KMS-11 (cell line): ENCODE measurements at regions not wholly inside any gene's neighbourhood (a gene's known extent, or its start where the extent isn't known, plus 50 kb on each side); places are given as distances from the start of the nearest gene placed in this dataset.

Experiments
- H2AFZ ChIP-seq: fragments of 200-600 bp; sonication (generic); 2 replicates; pipeline ENCODE4 v1.6.1; 2016; ENCODE audit warnings: antibody characterized with exemption, mixed run types, low read depth
- H3K27ac ChIP-seq: fragments of 200-600 bp; sonication (generic); 2 replicates; pipeline ENCODE4 v1.6.1; 2016; ENCODE audit warnings: mild to moderate bottlenecking, mixed run types
- H3K27me3 ChIP-seq: fragments of 200-600 bp; sonication (generic); 2 replicates; pipeline ENCODE4 v1.6.1; 2017; ENCODE audit warnings: mild to moderate bottlenecking, low read depth, mixed run types, moderate library complexity; ENCODE audit not compliant: insufficient read depth
- H3K36me3 ChIP-seq: fragments of 200-600 bp; sonication (generic); 2 replicates; pipeline ENCODE4 v1.6.1; 2017; ENCODE audit warnings: mild to moderate bottlenecking, mixed run types; ENCODE audit not compliant: insufficient read depth
- H3K4me1 ChIP-seq: fragments of 200-600 bp; sonication (generic); 2 replicates; pipeline ENCODE4 v1.6.1; 2016; ENCODE audit warnings: mild to moderate bottlenecking, low read depth, mixed run types; ENCODE audit not compliant: poor library complexity, severe bottlenecking
- H3K4me2 ChIP-seq: fragments of 200-600 bp; sonication (generic); 2 replicates; pipeline ENCODE4 v1.7.0; 2016; ENCODE audit warnings: mild to moderate bottlenecking, mixed run types
- H3K4me3 ChIP-seq: fragments of 200-600 bp; sonication (generic); IDR thresholded peaks from 2 replicates; pipeline ENCODE4 v1.6.1; 2017; ENCODE audit warnings: low read depth, low read length, mixed read lengths; ENCODE audit not compliant: insufficient read depth
- H3K79me2 ChIP-seq: fragments of 200-600 bp; sonication (generic); 2 replicates; pipeline ENCODE4 v1.6.1; 2016; ENCODE audit warnings: low read depth, mixed run types; ENCODE audit not compliant: insufficient read depth
- H3K9ac ChIP-seq: fragments of 200-600 bp; sonication (generic); 2 replicates; pipeline ENCODE4 v1.6.1; 2016; ENCODE audit warnings: mild to moderate bottlenecking, mixed run types
- H4K20me1 ChIP-seq: fragments of 200-600 bp; sonication (generic); 2 replicates; pipeline ENCODE4 v1.6.1; 2016; ENCODE audit warnings: mild to moderate bottlenecking, mixed run types; ENCODE audit not compliant: insufficient read depth
- CTCF ChIP-seq: fragments of 200-600 bp; sonication (generic); conservative IDR thresholded peaks from 2 replicates; pipeline ENCODE4 v1.6.1; 2017; ENCODE audit warnings: low read depth, mild to moderate bottlenecking, antibody characterized with exemption, low read length, moderate library complexity, mixed read lengths

GRCh38 chrX:45591650-45592049 lies 391.0 kb upstream of the DIPK2B start:
- H3K4me2 ChIP-seq = no peak overlapping the region
- H3K36me3 ChIP-seq = no peaks in the 10 kb centered on the region
- H3K27ac ChIP-seq = no peak overlapping the region
- no peak overlapping the region for H3K4me3 ChIP-seq
- H3K4me1 ChIP-seq = no peaks in the 10 kb centered on the region
- no peaks in the 10 kb centered on the region for H4K20me1 ChIP-seq
- H3K27me3 ChIP-seq = no peaks in the 10 kb centered on the region
- no peak overlapping the region for H2AFZ ChIP-seq
- no peaks in the 10 kb centered on the region for H3K79me2 ChIP-seq
- TF ChIP-seq CTCF = no peak
- H3K9ac ChIP-seq = no peak overlapping the region

DNA sequence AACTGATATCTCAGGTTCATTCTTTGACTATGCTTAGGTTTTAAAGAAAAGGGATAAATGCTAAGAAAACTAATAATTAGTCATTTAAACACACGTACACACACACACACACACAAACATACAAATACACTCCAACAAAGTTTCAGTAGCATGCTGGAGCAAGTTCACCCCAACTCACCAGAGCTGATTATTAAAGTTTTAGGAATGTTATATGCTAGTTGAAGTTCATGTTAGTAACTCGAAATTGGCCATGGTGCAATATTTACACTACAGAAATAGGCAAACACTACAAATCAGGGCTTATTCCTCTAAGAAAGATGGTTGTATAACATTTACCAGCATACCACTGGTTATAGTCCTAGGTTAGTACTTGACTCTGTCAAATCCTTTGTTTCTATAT lies 384.0 kb upstream of the DIPK2B start:
- Histone ChIP-seq H3K27me3 (no peaks in the 10 kb centered on the region), H3K27ac (no peak overlapping the region), H3K79me2 (no peaks in the 10 kb centered on the region), H3K4me2 (no peak overlapping the region), H3K4me1 (no peaks in the 10 kb centered on the region), H3K4me3 (no peak overlapping the region), H4K20me1 (no peaks in the 10 kb centered on the region), H3K9ac (no peak overlapping the region), H3K36me3 (no peaks in the 10 kb centered on the region), H2AFZ (no peak overlapping the region)
- TF ChIP-seq CTCF = no peak

- Histone ChIP-seq H3K79me2 (no peaks in the 10 kb centered on the region), H3K9ac (no peak overlapping the region), H3K4me2 (no peak overlapping the region), H4K20me1 (no peaks in the 10 kb centered on the region), H3K4me1 (no peaks in the 10 kb centered on the region), H3K27me3 (no peaks in the 10 kb centered on the region), H3K4me3 (no peak overlapping the region), H2AFZ (no peak overlapping the region), H3K27ac (no peak overlapping the region), H3K36me3 (no peaks in the 10 kb centered on the region)
- no peak for TF ChIP-seq CTCF
These were observed 376.7 kb upstream of the DIPK2B start for GRCh38 chrX:45577361-45577760.

DNA sequence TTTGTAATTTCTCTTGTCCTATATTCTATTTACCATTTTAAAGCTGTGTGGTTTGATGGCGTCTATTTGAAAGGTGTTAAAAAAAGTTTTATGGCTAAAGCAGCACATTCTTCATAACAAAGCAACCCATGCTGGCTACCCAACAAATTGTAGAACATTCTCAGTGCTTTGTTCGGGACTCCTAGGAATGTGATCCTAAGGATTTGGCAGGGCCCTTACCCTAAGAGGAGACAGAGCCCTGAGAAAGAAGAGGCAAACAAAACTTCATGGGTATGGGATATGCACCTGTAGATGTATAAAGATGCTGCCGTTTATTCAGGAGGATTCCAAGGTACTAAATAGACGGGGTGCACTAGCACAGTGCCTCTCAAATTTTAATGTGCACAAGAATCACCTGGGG lies 370.8 kb upstream of the DIPK2B start:
- H4K20me1 ChIP-seq = no peaks in the 10 kb centered on the region
- H3K27me3 ChIP-seq = no peaks in the 10 kb centered on the region
- no peak overlapping the region for H2AFZ ChIP-seq
- H3K4me2 ChIP-seq = no peak overlapping the region
- H3K79me2 ChIP-seq = no peaks in the 10 kb centered on the region
- H3K36me3 ChIP-seq = no peaks in the 10 kb centered on the region
- H3K27ac ChIP-seq = no peak overlapping the region
- H3K4me3 ChIP-seq = no peak overlapping the region
- TF ChIP-seq CTCF = no peak
- no peak overlapping the region for H3K9ac ChIP-seq
- H3K4me1 ChIP-seq = no peaks in the 10 kb centered on the region

DNA sequence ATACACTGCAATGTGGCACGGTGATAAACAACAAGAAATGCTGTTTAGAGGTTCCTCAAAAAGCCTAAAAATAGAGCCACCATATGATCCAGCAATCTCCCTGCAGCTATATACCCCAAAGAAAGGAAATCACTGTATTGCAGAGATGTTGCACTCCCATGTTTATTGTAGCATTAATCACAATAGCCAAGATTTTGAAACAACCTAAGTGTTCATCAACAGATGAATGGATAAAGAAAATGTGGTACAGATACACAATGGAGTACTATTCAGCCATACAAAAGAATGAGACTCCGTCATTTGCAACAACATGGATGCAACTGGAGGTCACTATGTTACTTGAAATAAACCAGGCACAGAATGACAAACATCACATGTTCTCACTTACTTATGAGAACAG lies 365.8 kb upstream of the DIPK2B start:
- no peak for TF ChIP-seq CTCF
- Histone ChIP-seq H3K36me3 (no peaks in the 10 kb centered on the region), H3K27me3 (no peaks in the 10 kb centered on the region), H4K20me1 (no peaks in the 10 kb centered on the region), H3K9ac (no peak overlapping the region), H3K4me2 (no peak overlapping the region), H3K4me3 (no peak overlapping the region), H2AFZ (no peak overlapping the region), H3K4me1 (no peaks in the 10 kb centered on the region), H3K27ac (no peak overlapping the region), H3K79me2 (no peaks in the 10 kb centered on the region)
